Activated T-cell treated with anti-CD3 and anti-CD28 coated beads, Interleukin-2, amount 50 U/mL, for 4 hours (primary cell): ENCODE measurements at regions not wholly inside any gene's neighbourhood (a gene's known extent, or its start where the extent isn't known, plus 50 kb on each side); places are given as distances from the start of the nearest gene placed in this dataset.

Experiments used
- ATAC-seq, 2 donors: fragments of 200-7000 bp; cut with Tn5 transposase; one replicate each; pipeline ENCODE4 v1.10.0; 2021
- DNase-seq: peaks from one replicate; pipeline ENCODE4 v3.0.0-alpha.2; 2020
- H3K27me3 Mint-ChIP-seq: one replicate; pipeline ENCODE4 v1.8.0; 2021; ENCODE audit warnings: low read depth, mixed read lengths
- H3K36me3 Mint-ChIP-seq: one replicate; pipeline ENCODE4 v1.8.0; 2022; ENCODE audit warnings: mixed read lengths; ENCODE audit not compliant: insufficient read depth
- H3K4me1 Mint-ChIP-seq: one replicate; pipeline ENCODE4 v1.8.0; 2021; ENCODE audit warnings: low read depth, mixed read lengths
- H3K4me3 Mint-ChIP-seq: one replicate; pipeline ENCODE4 v1.8.0; 2021; ENCODE audit warnings: mild to moderate bottlenecking, moderate library complexity, mixed read lengths
- H3K9me3 Mint-ChIP-seq: one replicate; pipeline ENCODE4 v1.8.0; 2021; ENCODE audit warnings: mixed read lengths

DNA sequence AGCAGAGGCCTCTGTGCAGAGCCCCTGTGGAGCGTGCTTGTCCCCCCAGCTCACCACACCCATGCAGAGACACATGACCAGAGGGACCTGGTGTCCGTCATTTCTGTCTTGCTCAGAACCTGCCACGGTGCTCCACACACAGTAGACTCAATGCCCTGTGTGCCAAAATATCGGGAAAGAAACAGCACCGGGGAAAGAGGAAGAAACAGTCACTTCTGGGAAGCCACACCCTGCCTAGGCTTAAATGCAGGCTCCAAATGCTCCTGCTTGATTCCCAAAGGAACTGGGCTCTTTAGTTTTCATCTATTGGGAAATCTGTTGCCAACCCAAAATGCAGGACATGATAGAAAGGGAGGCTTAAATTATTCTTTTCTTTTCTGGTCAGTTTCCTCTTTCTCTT lies 503.9 kb downstream of the CD83 start:
- Mint-ChIP-seq H3K27me3 (no peaks in the 10 kb centered on the region), H3K36me3 (no peaks in the 10 kb centered on the region), H3K4me3 (no peak overlapping the region), H3K9me3 (no peaks in the 10 kb centered on the region), H3K4me1 (peaks cover 20% of the 10 kb centered on the region)
- DNase-seq (no peak), ATAC-seq (no peak)

DNA sequence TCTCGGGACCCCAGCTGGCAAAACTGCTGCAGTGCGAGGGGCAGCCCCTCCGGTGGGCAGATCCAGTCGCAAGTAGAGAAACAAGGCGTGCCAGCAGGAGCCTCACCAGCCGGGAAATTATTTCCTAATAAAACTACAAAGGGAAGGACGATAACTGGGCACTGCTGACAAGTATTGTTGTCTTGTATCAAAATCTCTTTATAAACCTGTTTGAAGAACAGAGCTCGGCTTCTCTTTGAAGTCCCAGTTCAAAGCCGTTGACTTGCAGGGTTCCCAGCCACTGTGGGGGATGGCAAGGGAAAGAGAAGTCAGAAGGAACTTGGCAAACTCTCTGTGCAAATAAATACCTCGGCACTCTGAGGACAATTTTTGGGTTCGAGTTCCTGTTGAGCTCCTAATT lies 504.5 kb downstream of the CD83 start:
- Mint-ChIP-seq H3K9me3 (no peaks in the 10 kb centered on the region), H3K4me1 (peaks cover 20% of the 10 kb centered on the region), H3K4me3 (no peak overlapping the region), H3K36me3 (no peaks in the 10 kb centered on the region), H3K27me3 (no peaks in the 10 kb centered on the region)
- DNase-seq (no peak), ATAC-seq (no peak)

DNA sequence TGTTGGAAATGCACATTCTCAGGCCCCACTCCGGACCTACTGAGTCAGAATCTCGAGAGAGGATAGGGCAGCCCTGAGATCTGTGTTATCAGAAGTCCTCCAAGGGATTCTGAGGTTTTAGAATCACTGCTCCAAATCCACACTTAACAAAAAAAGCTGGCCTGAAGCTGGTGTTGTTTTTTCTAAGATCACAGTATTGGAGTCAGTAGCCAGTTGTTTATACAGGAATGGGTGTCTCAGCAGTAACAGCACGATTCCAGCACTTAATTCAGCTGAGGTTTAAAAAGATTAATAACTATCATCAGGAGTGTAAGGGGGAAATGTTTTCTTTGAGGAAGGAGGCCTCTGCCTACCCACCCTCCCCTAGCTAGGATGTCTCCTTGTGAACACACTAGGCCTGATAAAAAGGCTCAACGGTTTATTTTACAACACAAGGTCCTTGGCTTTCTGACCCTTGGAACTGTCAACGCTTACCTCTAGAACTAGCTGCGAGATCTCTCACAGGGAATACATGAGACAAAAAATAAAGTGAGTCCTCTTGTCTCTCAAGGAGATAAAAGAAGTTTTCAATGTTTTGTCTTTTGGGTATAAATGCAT lies 505.4 kb downstream of the CD83 start:
- H3K27me3 Mint-ChIP-seq: no peaks in the 10 kb centered on the region
- DNase-seq (no peak), ATAC-seq (no peak)
- H3K36me3 Mint-ChIP-seq: no peaks in the 10 kb centered on the region
- H3K9me3 Mint-ChIP-seq: no peaks in the 10 kb centered on the region
- peaks cover 20% of the 10 kb centered on the region for H3K4me1 Mint-ChIP-seq
- no peak overlapping the region for H3K4me3 Mint-ChIP-seq

DNA sequence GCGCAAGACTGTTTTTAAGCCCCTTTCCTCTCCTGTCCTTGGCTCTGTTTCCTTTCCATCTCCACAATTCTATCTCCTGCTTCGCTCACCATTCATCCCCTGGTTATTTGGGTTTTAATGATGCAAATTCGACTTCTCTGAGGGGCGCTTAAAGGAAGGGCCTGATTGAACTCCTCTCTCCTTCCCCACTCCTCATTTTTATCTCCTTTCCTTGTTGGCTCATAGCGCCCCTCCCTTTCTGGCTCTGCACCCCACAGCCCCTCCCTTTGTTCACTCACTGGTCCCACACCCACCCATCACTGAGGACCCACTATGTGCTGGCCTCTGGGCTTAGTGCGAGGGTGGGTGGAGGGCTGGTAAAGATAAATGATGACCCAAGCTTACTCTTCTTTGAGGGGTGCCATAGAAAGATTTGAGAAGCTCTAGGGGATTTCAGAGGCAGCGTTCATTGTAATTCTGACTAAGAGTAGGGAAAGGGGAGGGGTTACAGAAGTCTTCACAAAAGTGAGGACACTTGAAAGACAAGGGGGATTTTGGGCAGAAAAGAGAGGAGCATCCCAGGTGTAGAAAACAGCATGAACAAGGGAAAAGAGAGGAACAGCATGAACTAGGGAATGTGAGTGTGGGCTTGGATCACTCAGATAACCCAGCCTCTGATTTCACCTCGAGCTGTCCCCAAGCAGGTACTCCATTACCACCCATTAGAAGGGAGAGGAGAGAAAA lies 507.8 kb downstream of the CD83 start:
- Mint-ChIP-seq H3K4me1 (peaks cover 20% of the 10 kb centered on the region), H3K27me3 (no peaks in the 10 kb centered on the region), H3K4me3 (no peak overlapping the region), H3K36me3 (no peaks in the 10 kb centered on the region), H3K9me3 (no peaks in the 10 kb centered on the region)
- DNase-seq (no peak), ATAC-seq (no peak)

DNA sequence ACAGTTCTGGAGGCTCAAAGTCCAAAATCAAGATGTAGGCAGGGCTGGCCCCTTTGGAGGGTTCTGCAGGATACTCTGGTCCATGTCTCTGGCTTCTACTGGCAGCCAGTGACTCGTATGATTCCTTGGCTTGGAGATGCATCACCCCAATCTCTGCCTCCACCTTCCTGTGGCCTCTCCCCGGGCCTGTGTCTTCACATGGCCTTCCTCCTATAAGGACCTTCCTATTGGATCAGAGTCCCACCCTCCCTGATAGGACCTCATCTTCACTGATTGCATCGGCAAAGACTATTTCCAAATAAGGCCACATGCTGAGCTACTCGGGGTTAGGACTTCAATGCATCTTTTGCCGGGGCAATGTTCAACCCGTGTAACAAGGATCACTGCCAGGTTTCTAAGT lies 509.0 kb downstream of the CD83 start:
- H3K27me3 Mint-ChIP-seq: no peaks in the 10 kb centered on the region
- no peaks in the 10 kb centered on the region for H3K9me3 Mint-ChIP-seq
- peaks cover 18% of the 10 kb centered on the region for H3K4me1 Mint-ChIP-seq
- ATAC-seq: no peak
- no peak for DNase-seq
- H3K36me3 Mint-ChIP-seq: no peaks in the 10 kb centered on the region
- no peak overlapping the region for H3K4me3 Mint-ChIP-seq

DNA sequence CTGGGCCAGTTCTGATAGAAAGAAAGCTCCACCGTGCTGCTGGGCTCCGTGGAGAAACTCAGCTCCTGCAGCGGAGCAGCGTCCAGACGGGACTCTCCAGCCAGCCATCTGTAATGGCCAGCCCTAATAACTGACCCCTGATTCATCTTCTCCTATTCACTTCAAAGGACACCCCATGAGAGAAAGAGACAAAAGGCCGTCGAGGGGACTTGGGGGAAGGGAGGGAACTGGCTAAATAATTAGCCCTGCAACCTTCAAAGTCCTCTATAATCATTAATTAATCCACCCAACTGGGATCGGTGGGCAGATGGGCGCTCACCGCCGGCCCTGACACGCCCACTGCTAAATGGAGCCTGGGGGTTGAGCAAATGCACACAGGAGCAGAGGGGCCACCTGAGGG lies 512.4 kb downstream of the CD83 start:
- Mint-ChIP-seq H3K9me3 (no peaks in the 10 kb centered on the region), H3K4me3 (no peak overlapping the region), H3K27me3 (no peaks in the 10 kb centered on the region), H3K4me1 (peaks cover 18% of the 10 kb centered on the region), H3K36me3 (no peaks in the 10 kb centered on the region)
- DNase-seq: no peak
- no peak for ATAC-seq

DNA sequence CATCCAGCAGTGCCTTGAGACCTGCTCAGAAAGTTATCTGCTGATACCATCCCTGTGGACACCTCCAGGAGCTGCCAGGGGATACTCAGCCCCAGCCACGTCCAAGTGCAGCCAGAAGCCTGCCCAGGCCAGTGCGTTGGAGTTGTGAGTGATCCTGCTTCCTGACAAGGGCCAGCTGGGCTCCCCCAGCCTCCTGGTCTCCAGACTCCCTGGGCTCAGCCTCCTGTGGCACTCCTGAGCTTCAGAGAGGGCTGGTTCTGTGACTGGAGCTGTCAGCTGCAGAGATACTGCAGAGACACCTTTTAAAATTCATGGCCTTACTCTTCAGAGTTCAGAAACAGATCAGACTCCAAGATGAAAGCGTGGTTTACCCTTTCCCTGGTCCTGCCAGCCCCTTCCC lies 515.9 kb downstream of the CD83 start:
- Mint-ChIP-seq H3K4me1 (peaks cover 45% of the 10 kb centered on the region), H3K27me3 (no peaks in the 10 kb centered on the region), H3K9me3 (no peaks in the 10 kb centered on the region), H3K36me3 (no peaks in the 10 kb centered on the region), H3K4me3 (no peak overlapping the region)
- ATAC-seq (no peak), DNase-seq (no peak)

DNA sequence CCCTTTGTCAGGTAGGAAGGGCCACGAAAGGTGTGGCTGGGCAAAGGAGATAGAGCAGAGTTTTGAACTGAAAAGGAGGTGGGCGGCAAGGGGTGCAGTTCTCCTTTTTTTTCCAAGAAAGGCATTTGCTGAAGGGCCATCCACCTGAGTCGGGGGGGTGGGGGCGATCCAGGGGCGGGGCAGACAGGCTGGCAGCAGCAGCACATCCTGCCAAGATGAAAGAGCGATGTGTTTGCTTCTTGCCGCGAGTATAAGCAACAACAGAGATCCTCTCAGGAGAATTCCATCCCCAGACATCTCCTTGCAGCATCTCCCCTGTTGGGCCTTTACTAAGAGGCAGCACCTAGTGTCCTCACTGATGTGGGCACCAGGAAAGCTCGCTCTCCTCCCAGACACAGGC lies 516.5 kb downstream of the CD83 start:
- H3K9me3 Mint-ChIP-seq: no peaks in the 10 kb centered on the region
- peak in 1 of 2 donors; percentile 15 for ATAC-seq
- H3K4me1 Mint-ChIP-seq: peaks cover 49% of the 10 kb centered on the region
- H3K4me3 Mint-ChIP-seq: peak overlapping the region; percentile 59
- no peaks in the 10 kb centered on the region for H3K36me3 Mint-ChIP-seq
- no peaks in the 10 kb centered on the region for H3K27me3 Mint-ChIP-seq
- DNase-seq: no peak

DNA sequence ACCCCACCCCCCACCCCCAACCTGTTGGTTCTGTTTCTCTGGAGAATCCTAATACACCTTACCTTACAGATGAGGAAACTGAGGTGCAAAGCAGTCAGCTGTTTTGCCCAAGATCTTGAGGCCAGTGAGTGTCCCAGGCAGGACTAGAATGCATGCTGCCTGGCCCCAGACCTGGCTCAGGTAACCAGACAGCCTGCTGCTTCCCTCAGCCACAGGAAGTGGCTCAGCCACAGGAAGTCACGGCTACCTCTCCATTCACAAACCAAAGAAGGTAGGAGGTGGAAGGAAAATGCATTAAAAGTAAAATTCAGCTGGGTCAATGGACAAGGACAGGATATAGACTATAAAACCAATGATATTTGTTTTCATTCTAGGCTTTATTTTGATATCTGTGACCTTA lies 517.6 kb downstream of the CD83 start:
- peak; percentile 20 for DNase-seq
- H3K9me3 Mint-ChIP-seq: no peaks in the 10 kb centered on the region
- no peaks in the 10 kb centered on the region for H3K36me3 Mint-ChIP-seq
- H3K27me3 Mint-ChIP-seq: no peaks in the 10 kb centered on the region
- peak; percentile 35 to 56 for ATAC-seq
- H3K4me3 Mint-ChIP-seq: peak overlapping the region; percentile 59
- peaks cover 57% of the 10 kb centered on the region for H3K4me1 Mint-ChIP-seq

DNA sequence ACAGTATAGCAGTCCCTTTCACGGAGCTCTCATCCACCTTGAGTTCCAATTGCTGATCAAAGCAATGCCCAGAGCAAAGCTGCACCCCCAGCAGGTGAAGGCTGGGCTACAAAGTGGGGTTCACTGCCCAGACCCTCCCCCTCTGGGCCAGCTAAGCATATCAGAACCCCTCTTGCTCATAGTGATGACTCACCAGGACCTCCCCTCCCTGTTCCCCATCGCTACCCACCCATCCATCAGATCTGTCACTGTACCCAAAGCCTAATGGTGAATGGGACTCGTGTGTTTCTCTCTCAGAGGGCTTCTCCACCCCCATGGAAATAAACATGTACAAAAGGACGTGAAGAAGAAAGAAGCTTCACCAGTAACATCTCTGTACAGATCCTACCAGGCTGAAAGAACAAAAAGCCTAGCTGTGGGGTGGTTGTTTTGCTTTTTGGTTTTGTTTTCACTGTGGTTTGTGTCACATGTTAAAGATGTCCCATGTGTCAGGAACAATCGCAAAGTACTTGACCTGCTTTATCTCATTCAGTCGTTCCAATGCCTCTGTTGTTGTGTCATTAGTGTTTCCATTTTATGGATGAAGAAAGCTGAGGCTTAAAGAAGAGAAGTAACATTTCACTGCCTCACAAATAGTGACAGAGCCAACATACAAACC lies 518.5 kb downstream of the CD83 start:
- peak overlapping the region; percentile 59 for H3K4me3 Mint-ChIP-seq
- DNase-seq (no peak), ATAC-seq (peak; percentile 64 to 65)
- no peaks in the 10 kb centered on the region for H3K36me3 Mint-ChIP-seq
- no peaks in the 10 kb centered on the region for H3K27me3 Mint-ChIP-seq
- H3K4me1 Mint-ChIP-seq: peaks cover 64% of the 10 kb centered on the region
- H3K9me3 Mint-ChIP-seq: no peaks in the 10 kb centered on the region

DNA sequence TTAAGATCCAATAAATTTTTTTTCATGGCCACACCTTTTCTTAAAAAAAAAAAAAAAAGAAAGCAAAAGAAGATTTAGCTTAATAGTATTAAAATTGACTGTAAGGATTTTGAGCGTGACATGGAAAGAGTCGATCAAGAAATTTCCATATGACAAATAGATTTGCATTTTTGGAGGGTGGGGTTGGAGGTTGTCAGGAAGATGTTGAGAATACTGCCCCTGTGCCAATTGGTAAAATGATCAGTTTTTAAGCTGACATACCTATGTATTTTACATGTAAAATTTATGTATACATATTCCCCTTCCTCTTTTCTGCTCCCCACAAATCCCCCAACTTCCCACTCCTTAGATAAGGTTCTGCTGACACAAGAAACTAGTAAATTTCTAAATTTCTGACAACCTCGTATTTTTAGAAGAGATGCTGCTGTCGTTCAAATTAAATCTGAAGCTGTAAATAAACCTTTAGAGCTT lies 520.9 kb downstream of the CD83 start:
- Mint-ChIP-seq H3K27me3 (no peaks in the 10 kb centered on the region), H3K36me3 (no peaks in the 10 kb centered on the region), H3K4me3 (no peak overlapping the region), H3K4me1 (peaks cover 64% of the 10 kb centered on the region), H3K9me3 (no peaks in the 10 kb centered on the region)
- DNase-seq (no peak), ATAC-seq (no peak)

DNA sequence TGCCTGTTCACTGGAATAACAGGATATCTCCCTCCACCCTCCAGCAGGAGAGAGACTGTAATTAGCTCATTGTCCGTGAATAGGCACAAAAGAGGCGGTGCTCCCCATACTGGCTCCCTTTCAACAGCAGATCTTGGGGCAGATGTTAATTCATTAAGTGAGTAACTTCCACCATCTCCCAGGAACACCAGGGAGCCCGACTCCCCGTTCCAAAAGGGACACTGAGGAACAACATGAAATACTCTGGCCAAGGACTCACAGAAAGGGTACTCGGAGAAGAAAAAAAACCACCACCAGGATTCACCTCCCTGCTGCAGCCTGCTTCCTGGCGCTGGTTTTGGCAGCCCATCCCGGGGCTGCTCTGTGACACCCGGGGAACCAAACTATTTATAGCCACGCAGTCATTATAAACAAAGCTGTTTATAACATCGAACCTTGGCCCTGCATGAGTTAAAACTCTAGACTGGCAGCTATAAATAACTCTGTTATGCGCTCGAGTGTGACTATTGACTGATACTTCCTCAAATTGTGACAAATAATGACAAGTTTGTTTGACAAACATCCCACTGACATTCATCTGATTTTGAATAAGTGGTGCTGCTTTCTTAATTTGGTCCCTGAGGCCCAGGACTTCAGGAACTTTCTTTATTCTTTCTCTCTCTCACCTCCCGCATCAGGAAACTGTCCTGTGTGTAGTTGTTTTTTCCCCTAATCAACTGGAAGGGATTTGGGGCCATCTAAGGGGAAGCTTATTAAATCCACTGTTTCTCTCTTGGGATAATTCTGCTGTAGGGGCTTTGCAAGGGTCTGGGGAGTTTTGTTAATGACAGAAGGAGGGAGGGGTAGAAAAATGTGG lies 521.6 kb downstream of the CD83 start:
- no peaks in the 10 kb centered on the region for H3K27me3 Mint-ChIP-seq
- H3K9me3 Mint-ChIP-seq: no peaks in the 10 kb centered on the region

DNA sequence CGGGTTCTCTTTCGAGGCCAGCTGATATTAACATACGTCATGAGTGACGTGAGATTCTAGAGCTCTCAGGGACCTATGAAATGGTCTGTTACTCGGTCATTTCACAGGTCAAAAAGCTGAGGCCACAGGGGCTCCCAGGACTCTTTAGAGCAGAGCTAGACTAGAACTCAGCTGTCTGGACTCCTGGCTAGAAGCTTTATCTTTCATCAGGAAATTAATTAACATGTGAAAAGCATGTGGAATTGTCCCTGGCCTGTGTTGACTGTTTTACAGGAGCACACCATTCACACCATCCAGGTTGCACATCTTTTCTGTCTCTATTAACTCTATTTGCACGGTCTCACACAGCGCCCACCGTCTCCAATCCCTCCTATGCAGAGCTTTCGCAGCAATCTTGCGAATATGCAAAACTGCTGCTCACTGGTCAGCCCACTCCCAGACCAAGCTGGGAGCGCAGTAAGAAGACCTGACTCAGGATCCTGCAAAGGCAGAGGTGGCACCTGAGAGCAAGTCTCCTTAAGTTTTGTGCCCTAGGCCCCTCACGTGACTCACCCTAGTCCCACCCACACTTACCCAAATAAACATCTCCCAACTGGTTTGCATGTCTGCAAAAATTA lies 522.5 kb downstream of the CD83 start:
- Mint-ChIP-seq H3K4me1 (peaks cover 49% of the 10 kb centered on the region), H3K27me3 (no peaks in the 10 kb centered on the region), H3K9me3 (no peaks in the 10 kb centered on the region), H3K36me3 (no peaks in the 10 kb centered on the region), H3K4me3 (no peak overlapping the region)
- DNase-seq (no peak), ATAC-seq (peak; percentile 21 to 39)

More for the DNA sequence above, 521.6 kb downstream of the CD83 start:
- Mint-ChIP-seq H3K4me1 (peaks cover 59% of the 10 kb centered on the region), H3K36me3 (no peaks in the 10 kb centered on the region), H3K4me3 (peak overlapping the region; percentile 44)
- DNase-seq: no peak
- no peak for ATAC-seq

DNA sequence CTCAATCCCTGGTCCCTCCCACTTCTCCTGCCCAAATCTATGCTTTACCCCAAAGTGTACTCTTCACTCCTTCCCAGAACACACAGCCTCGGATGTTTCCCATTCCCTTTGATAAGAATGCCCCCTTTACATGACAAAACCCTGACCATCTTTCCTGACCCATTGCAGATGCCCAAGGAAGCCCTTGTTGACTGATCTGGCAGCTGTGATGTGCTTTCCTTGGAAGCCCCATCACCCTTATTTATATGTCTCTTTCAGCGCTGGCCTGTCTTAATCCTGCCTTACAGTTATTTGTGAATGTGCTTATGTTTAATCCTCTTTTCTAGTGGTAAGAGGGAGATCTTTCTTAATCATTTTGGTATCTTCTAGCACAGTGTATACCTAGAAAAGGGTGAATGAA lies 523.1 kb downstream of the CD83 start:
- DNase-seq (no peak), ATAC-seq (no peak)
- Mint-ChIP-seq H3K36me3 (no peaks in the 10 kb centered on the region), H3K27me3 (no peaks in the 10 kb centered on the region), H3K9me3 (no peaks in the 10 kb centered on the region), H3K4me3 (no peak overlapping the region), H3K4me1 (peaks cover 44% of the 10 kb centered on the region)
